ENCODE measurements at regions not wholly inside any gene's neighbourhood (a gene's known extent, or its start where the extent isn't known, plus 50 kb on each side); places are given as distances from the start of the nearest gene placed in this dataset.

DNA sequence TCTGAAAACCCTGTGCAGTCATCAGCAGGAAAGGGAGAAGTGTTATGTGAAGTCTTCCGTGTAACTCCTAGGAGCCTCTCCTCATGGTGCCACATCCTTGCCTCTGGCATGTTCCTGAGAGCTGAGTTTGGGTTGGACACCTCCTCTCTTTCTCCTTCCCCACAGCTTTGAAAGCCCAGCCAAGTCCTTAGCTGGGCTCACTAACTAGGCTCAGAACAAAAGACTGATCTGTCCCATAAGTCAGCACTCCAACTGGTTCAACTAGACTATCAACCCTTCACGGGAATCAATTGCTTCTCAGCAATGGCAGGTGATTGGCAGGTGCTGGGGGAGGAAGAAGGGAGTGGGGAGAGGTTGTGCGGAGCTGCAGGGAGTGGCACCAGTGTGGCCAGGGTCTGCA is 509.9 kb upstream of the B3GAT1 start:
- DNase-seq (ENCODE audit: low read depth), result no peak
- TF ChIP-seq, protein P1, sequence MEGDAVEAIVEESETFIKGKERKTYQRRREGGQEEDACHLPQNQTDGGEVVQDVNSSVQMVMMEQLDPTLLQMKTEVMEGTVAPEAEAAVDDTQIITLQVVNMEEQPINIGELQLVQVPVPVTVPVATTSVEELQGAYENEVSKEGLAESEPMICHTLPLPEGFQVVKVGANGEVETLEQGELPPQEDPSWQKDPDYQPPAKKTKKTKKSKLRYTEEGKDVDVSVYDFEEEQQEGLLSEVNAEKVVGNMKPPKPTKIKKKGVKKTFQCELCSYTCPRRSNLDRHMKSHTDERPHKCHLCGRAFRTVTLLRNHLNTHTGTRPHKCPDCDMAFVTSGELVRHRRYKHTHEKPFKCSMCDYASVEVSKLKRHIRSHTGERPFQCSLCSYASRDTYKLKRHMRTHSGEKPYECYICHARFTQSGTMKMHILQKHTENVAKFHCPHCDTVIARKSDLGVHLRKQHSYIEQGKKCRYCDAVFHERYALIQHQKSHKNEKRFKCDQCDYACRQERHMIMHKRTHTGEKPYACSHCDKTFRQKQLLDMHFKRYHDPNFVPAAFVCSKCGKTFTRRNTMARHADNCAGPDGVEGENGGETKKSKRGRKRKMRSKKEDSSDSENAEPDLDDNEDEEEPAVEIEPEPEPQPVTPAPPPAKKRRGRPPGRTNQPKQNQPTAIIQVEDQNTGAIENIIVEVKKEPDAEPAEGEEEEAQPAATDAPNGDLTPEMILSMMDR (IDR thresholded peaks at IDR 0.05; ENCODE audit: control insufficient read depth, insufficient read depth, low read depth, low read length, missing control alignments), result no peak
- H3K4me3 ChIP-seq (ENCODE audit: control insufficient read depth, low read depth, low read length), result no peak overlapping the region

DNA sequence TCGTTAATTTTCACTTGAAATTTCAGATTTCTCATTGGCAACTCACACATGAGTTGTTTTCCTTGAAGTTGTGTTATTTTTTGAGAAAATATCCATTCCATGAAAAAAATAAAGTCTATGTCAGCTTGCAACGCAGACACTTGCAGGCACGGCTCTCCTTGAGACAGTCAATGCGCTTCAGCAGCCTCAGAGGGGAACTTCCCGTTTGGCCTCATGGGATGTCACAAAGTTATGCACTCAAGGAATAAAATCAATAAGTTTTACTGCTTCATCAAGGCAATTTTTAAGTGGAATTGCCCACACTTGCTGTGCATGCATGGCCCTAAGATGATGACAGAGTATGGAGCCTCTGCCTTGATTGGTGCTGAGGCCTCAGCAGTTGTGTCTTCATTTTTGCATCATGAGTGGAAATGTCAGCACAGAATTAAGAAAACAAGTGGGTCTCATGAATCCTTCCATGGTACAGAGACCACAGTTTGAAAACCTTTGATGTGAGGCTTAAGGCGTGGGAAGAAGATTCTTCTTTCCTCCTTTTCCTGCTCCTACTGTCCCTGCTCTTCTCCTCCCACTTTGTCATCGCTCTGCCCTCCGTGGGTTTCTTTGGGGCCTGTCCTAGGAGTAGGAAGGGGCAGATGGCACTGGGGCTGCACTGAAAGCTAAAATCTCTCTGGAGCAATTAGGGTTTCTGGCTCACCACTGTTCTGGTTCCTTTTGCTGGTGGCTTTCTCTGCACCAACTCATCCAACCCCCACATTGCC is 509.0 kb upstream of the B3GAT1 start:
- TF ChIP-seq, protein P1 (IDR thresholded peaks at IDR 0.05; ENCODE audit: control insufficient read depth, insufficient read depth, low read depth, low read length, missing control alignments), result no peak
- no peak for DNase-seq (ENCODE audit: low read depth)
- H3K4me3 ChIP-seq (ENCODE audit: control insufficient read depth, low read depth, low read length), result no peak overlapping the region

DNA sequence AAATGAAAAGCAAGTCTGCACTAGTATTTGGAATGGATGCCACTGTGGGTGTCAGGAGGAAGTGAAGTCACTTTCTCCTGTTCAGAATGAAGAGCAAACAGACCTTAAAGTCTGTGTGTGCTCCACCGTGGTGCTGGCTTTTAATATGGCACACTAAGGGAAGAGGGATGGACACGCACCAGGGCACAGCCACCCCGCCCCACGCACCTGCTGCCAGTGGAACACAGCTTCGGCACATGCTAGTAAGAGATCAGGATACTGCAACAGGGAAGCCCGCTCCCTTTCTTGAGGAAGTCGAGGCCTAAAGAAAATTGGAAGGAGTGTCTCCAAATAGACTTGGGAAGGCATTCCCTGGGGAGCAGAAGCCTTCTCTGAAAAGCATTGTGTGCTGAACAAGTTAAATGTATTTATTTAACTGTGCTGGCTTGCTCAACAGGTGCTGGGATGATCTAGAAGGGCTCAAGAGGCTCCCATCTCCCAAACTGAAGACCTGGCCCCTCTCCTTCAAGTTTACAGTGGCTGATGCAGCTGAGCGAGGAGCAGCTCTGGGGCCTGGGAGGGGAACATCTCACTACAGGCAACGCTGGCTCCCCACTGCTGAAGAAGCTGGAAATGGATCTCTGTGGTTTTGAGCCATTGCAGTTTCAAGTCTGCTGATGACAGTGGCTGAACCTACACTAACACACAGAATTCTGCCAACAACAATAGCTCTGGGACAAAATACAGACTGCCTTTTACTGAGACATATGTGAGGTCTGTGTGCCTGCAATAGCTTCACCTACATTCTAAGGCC is 504.6 kb upstream of the B3GAT1 start:
- TF ChIP-seq, protein P1 (IDR thresholded peaks at IDR 0.05; ENCODE audit: control insufficient read depth, insufficient read depth, low read depth, low read length, missing control alignments), result no peak
- DNase-seq (ENCODE audit: low read depth), result no peak
- H3K4me3 ChIP-seq (ENCODE audit: control insufficient read depth, low read depth, low read length), result no peak overlapping the region

DNA sequence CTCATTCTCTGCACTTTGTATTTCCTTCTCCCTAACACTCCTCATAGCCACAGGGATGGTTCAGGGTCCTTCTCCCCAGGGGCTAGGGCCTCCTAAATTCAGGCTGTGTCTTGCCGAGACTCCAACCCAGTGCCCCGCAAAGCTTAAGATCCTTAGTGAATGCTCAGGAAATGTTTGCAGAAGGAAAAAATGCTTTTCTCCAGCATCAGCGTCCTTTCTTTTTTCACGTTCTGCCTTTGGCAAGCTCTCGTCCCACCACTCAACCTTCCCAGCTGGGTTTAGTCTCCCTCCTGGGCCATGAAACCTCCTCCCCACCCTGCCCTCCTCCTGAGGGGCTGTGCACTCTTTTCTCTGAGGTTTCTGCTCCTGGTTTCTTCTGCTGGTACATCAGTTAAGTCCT is 503.8 kb upstream of the B3GAT1 start:
- TF ChIP-seq, protein P1 (IDR thresholded peaks at IDR 0.05; ENCODE audit: control insufficient read depth, insufficient read depth, low read depth, low read length, missing control alignments), result no peak
- no peak overlapping the region for H3K4me3 ChIP-seq (ENCODE audit: control insufficient read depth, low read depth, low read length)
- no peak for DNase-seq (ENCODE audit: low read depth)

DNA sequence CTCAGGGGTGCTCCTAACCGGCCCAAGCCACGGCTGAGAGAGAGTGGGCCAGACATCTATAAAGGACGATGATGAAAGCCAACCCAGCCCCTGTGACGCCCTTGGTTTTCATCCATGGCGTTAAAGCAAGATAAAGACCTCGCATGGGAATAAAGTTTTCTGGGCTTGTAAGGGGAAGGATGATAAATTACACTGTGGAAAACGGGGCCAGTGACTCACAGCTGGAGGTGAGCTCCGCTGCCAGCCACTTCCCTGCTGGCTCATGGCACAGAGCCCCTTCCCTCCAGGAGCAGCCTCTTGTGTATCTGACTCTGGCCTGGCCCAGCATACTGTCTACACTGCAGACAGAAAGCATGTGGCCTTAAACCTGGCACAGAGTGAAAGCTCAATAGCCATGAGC is 503.2 kb upstream of the B3GAT1 start:
- TF ChIP-seq, protein P1 (IDR thresholded peaks at IDR 0.05; ENCODE audit: control insufficient read depth, insufficient read depth, low read depth, low read length, missing control alignments), result no peak
- no peak overlapping the region for H3K4me3 ChIP-seq (ENCODE audit: control insufficient read depth, low read depth, low read length)
- DNase-seq (ENCODE audit: low read depth), result no peak

DNA sequence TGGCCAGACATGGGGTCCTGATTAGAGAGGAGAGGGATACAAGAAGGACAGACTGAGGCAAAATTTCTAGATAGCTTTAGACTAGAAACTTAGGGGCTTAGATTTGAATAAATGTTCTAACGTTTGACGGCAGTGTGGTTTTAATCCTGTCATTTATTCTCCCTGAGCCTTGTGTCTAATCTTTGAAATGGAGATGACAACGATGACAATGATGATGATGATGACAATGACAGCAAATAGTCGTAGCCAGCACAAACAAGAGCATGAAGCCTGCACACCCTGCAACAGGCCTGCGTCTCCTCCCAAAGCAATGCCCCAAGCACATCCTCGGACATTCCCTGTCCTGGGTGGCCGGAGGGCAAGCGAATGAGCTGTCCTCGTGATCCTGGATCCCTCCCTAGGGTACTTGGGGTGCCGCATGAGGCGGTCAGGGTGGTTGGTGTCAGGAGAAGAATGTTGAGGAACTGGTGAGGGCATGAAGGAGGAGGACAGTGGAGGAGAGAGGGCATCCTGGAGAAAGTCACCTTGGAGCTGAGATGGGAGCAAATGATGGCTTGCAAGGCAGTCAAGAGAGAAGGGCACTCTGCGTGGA is 502.1 kb upstream of the B3GAT1 start:
- TF ChIP-seq, protein P1 (IDR thresholded peaks at IDR 0.05; ENCODE audit: control insufficient read depth, insufficient read depth, low read depth, low read length, missing control alignments), result no peak
- H3K4me3 ChIP-seq (ENCODE audit: control insufficient read depth, low read depth, low read length), result no peak overlapping the region
- DNase-seq (ENCODE audit: low read depth), result no peak

Measured in AG09309 (cell line).